GM19043 (cell line): ENCODE measurements at regions not wholly inside any gene's neighbourhood (a gene's known extent, or its start where the extent isn't known, plus 50 kb on each side); places are given as distances from the start of the nearest gene placed in this dataset.

Experiments
- ATAC-seq: cut with Tn5 transposase; IDR thresholded peaks from one replicate; pipeline ENCODE4 v1.9.1; 2021; ENCODE audit warnings: low read depth; ENCODE audit not compliant: unreplicated experiment

- no peak for ATAC-seq
Observed at GRCh38 chr2:226030788-226031646, 631.5 kb downstream of the NYAP2 start.

DNA sequence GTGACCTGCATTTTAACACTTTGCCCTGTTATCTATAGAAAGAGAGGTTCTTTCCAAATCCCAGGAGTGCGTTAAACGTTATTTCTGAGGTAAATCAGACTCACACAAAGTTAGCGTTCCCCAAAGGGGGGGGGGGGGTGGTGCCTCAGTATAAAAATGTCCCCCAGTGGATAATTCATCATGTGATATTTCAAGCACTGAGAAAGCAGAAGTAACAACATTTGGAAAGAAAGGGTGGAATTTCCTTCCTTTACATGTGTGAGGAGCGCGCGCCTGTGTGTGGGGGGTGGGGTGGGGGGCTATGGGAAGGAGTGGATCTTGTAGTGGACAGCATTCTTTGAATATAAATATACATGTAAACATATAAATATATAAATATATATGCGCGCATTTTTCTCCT is 630.9 kb downstream of the NYAP2 start:
- ATAC-seq = no peak

GRCh38 chr2:226023946-226024345 is 624.4 kb downstream of the NYAP2 start:
- no peak for ATAC-seq

DNA sequence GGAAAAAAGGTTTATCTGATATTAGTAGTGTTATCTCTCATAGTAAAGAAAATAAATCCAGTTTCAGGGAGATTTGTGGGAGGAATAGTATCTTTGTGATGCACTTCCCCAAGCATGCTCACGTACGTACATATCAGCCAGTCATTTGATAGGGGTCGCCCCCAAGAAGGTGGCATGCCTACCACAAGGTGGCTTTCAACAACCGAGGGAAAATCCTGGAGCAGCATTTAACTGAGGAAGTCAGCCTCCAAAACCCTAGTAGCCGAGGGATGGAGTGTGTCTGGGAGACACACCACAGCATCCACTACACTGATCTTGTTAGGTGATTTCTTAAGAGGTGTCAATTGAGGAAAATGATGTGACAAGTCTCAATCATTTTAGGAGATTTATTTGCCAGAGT is 623.9 kb downstream of the NYAP2 start:
- ATAC-seq = no peak

- no peak for ATAC-seq
Observed at GRCh38 chr2:226020956-226021355, 621.4 kb downstream of the NYAP2 start.

DNA sequence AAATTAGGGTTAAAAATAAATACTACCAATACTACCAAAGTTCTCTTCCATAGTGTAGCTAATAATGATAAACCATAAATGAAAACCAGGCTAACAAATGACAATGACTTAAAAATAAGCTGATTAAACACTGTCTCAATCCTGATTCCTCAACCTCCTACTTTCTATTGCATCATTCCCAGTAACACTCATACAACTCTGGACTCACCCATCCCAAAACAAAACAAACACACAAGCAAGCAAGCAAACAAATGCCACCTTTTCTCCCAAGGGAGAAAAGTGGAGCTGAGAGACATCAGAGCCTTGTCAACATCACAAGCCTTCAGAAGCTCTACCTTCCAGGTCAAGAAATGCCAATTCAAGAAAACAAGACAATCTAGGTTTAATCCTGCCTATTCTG is 620.7 kb downstream of the NYAP2 start:
- ATAC-seq = no peak

DNA sequence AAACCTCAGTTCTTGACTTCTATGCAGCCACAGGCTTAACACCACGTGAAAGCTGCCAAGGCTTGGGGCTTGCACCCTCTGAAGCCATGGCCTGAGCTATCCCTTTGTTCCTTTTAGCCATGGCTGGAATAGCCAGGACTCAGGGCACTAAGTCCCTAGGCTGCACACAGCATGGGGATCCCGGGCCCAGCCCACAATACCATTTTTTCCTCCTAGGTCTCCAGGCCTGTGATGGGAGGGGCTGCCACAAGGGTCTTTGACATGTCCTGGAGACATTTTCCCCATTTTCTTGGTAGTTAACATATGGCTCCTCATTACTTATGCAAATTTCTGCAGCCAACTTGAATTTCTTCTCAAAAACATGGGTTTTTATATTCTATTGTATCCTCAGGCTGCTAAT is 619.1 kb downstream of the NYAP2 start:
- no peak for ATAC-seq

DNA sequence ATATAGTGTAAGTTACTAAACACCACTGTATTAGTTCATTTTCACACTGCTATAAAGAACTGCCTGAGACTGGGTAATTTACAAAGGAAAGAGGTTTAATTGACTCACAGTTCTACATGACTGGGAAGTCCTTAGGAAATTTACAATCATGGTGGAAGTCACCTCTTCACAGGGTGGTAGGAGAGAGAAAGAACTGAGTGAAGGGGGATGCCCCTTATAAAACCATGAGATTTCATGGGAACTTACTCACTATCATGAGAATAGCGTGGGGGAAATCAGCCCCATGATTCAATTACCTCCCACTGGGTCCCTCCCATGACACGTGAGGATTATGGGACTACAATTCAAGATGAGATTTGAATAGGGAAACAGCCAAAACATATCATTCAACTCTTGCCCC is 618.0 kb downstream of the NYAP2 start:
- no peak for ATAC-seq

- no peak for ATAC-seq
Observed at GRCh38 chr2:226017107-226017506, 617.6 kb downstream of the NYAP2 start.

DNA sequence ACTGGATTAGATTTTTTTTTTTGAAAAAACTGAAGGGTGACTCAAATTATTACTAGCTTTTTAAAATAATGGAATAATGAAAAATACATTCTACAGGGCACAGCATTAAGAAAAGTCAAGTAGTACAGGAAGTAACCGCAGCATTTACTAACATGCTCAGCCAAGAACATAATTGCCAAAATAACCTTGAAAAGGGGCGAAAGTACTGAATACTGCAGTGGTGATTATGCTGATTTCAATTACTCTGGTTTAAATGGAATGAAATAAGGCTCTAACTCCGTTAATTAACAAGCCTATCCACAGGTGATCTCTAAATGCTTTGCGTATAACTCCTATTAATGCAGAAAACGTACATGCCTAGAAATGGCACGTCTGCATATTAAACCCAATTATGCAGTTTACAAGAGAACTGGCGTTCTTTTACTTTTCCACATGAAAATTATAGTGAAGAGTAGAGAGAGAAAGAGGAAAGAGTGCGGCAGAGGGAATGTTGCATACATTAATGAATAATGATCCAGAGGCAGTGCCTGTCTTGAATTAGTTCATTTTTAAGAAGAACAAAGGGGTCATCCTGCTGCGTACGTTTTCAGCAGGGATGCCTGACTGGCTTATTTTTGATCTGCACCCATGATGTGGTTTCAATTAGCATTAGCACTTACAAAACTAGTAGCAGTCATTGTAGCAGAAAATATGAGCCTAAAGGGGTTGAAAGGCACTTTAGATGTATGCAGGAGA is 612.4 kb downstream of the NYAP2 start:
- ATAC-seq = no peak

GRCh38 chr2:226002438-226002837 is 602.9 kb downstream of the NYAP2 start:
- ATAC-seq = no peak

DNA sequence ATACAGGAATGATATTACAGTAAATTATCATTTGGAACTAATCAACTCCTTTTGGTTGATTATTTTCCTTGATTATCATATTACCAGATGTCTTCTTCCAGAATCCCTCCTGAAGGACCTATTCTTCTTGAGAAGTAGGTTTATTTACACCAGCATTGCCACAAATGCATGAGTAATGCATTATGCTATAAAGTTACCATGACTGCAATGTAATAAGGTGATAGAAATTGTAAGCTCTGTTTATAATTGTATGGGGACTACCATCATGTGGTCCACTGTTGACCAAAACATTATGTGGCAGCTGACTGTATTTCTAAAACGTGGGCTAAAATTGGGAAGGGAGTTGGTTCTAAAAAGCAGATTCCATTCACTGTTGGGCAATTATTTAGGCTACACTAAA is 602.2 kb downstream of the NYAP2 start:
- no peak for ATAC-seq

DNA sequence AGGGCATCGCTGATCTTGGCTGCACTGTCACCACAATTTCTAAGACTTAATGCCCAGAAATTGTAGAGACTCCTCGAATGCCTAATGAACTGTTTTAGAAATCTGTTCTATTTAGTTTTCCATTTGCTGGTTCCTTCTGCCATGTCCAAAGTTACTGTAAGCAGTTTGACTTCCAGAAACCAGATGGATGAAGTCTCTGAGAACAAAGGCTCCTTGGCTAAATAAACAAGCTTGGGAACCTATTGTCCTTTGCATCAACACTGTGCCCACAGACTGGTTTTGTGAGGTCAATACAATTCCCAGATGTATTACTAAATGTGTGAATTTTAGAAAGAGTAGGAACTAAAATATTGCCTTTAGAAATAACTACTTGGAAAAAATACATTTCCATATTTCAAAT is 600.2 kb downstream of the NYAP2 start:
- ATAC-seq = no peak

GRCh38 chr2:225998653-225999052 is 599.1 kb downstream of the NYAP2 start:
- ATAC-seq = no peak

DNA sequence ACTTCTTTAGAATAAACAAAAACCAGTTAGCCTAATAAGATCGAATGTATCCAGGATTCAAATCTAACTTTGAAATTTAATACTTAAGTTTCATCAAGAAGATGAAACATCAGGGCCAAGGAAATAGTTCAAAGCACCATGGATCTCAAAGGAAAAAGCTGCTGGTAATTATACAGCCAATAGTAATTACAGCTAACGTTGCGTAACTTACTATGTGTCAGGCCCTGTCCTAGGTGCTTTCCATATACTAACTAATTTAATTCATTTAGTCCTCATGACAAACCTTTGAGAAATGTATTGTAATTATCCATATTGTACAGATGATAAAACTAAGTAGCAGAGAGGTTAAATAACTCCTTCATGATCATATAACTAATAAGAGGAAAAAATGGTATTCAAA is 598.6 kb downstream of the NYAP2 start:
- no peak for ATAC-seq

GRCh38 chr2:225996462-225996828 is 596.9 kb downstream of the NYAP2 start:
- no peak for ATAC-seq

- no peak for ATAC-seq
Observed at GRCh38 chr2:225995796-225996461, 596.4 kb downstream of the NYAP2 start.

- no peak for ATAC-seq
Observed at GRCh38 chr2:225994748-225995405, 595.4 kb downstream of the NYAP2 start.

GRCh38 chr2:225993430-225993829 is 593.9 kb downstream of the NYAP2 start:
- no peak for ATAC-seq

GRCh38 chr2:225989809-225990208 is 590.3 kb downstream of the NYAP2 start:
- ATAC-seq = no peak

GRCh38 chr2:225980372-225980771 is 580.9 kb downstream of the NYAP2 start:
- ATAC-seq = no peak
